Right lobe of liver (tissue), 6 donors: ENCODE measurements at regions not wholly inside any gene's neighbourhood (a gene's known extent, or its start where the extent isn't known, plus 50 kb on each side); places are given as distances from the start of the nearest gene placed in this dataset.

Experiments
- ATAC-seq, 4 donors: fragments of 200-7000 bp; cut with Tn5 transposase; one replicate each; pipeline ENCODE4 v1.9.1; 2020; ENCODE audit warnings: mild to moderate bottlenecking in 4 of 4, moderate library complexity in 4 of 4
- DNase-seq, 3 donors: peaks; one replicate each; pipeline ENCODE4 v3.0.0-alpha.2; 2020
- H3K27ac ChIP-seq, 3 donors: fragments of 200-600 bp; one replicate each; pipeline ENCODE4 v1.8.0; 2022
- H3K27me3 ChIP-seq, 2 donors: fragments of 200-600 bp; one replicate each; pipeline ENCODE4 v1.8.0; 2022
- H3K36me3 ChIP-seq, 4 donors: fragments of 200-600 bp; sonication (generic) in 1 of 4; one replicate each; pipeline versions ENCODE4 v1.5.1 to v1.8.0; 2017 to 2022; ENCODE audit warnings: control low read depth in 1 of 4
- H3K4me1 ChIP-seq, 4 donors: fragments of 200-600 bp; sonication (generic) in 1 of 4; one replicate each; pipeline versions ENCODE4 v1.5.1 to v1.8.0; 2017 to 2022; ENCODE audit warnings: control low read depth in 1 of 4
- H3K4me3 ChIP-seq, 3 donors: fragments of 200-600 bp; one replicate each; pipeline ENCODE4 v1.8.0; 2022
- H3K9me3 ChIP-seq, 4 donors: fragments of 200-600 bp; sonication (generic) in 1 of 4; one replicate each; pipeline versions ENCODE4 v1.5.1 to v1.8.0; 2017 to 2022; ENCODE audit warnings: control low read depth in 1 of 4
- POLR2A ChIP-seq: fragments of 450-650 bp; IDR thresholded peaks from one replicate; pipeline ENCODE4 v1.6.1; 2017; ENCODE audit warnings: antibody characterized with exemption, mild to moderate bottlenecking
- WGBS: methylation state at CpG from one replicate; pipeline ENCODE4 v1.1.6; 2018; ENCODE audit warnings: low coverage, low lambda C conversion rate; ENCODE audit not compliant: insufficient coverage; ENCODE audit errors: missing lambda C conversion rate; 5-methylcytosine and 5-hydroxymethylcytosine counted together
- intact Hi-C, 2 donors: fragments of 100-400 bp; cut with DNase I; formaldehyde crosslinking; loops; one replicate each; pipeline versions ENCODE4 v1.11.2 to v1.14.1; 2022
- TF ChIP-seq, protein P1 (sequence below), 4 donors: fragments of 200-600 bp in 3 of 4; fragments of 450-650 bp in 1 of 4; IDR thresholded peaks; one replicate each; pipeline versions ENCODE4 v1.5.1 to v1.8.0; 2016 to 2022; ENCODE audit warnings: antibody characterized with exemption in 4 of 4, mild to moderate bottlenecking in 2 of 4
- donor health status: DM: no; HTN: yes; CAD: no.
- donor health status: DM: no; HTN: no; CAD: no.
- donor health status: DM: no; HTN: no; CAD: no.
- donor health status: DM: no; HTN: yes; CAD: no.
- donor health status: DM: no; HTN: yes; CAD: no.

DNA sequence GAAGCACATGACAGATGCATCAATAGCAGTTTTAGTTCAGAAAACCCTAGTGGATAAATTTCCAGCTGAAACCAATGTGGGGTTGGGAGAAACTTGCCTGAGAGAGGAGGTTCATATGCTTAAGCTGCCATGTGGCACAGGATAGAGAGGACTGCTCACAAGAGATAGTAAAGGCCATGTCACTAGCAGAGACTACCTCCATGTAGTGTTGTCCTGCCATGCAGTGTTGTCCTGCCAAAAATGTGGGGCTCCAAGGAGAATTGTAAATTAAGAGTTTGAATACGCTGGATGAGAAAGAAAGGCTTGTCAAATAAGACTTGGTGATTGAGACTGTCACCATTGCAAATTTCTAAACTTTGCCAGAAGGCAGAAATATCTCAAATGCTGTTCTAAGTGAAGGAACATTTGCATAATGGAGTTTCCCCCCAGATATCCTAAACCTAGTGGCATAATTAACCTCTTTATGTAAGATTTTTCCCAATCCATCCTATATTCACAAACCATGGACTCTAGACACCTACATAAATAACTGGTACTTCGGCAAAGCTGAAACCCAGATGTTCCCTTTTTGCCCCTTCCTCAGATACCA lies 938.3 kb upstream of the ALCAM start:
- Histone ChIP-seq H3K9me3 (no peaks in the 10 kb centered on the region), H3K36me3 (no peaks in the 10 kb centered on the region), H3K4me1 (no peaks in the 10 kb centered on the region), H3K27me3 (no peaks in the 10 kb centered on the region), H3K4me3 (no peak overlapping the region), H3K27ac (no peak overlapping the region)
- WGBS = 43% methylated on average over 2 of the region's 2 CpGs
- intact Hi-C loops = no loop called here
- TF ChIP-seq, protein P1, sequence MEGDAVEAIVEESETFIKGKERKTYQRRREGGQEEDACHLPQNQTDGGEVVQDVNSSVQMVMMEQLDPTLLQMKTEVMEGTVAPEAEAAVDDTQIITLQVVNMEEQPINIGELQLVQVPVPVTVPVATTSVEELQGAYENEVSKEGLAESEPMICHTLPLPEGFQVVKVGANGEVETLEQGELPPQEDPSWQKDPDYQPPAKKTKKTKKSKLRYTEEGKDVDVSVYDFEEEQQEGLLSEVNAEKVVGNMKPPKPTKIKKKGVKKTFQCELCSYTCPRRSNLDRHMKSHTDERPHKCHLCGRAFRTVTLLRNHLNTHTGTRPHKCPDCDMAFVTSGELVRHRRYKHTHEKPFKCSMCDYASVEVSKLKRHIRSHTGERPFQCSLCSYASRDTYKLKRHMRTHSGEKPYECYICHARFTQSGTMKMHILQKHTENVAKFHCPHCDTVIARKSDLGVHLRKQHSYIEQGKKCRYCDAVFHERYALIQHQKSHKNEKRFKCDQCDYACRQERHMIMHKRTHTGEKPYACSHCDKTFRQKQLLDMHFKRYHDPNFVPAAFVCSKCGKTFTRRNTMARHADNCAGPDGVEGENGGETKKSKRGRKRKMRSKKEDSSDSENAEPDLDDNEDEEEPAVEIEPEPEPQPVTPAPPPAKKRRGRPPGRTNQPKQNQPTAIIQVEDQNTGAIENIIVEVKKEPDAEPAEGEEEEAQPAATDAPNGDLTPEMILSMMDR (IDR thresholded peaks at IDR 0.05) = no peak
- no peak for TF ChIP-seq POLR2A
- DNase-seq (no peak), ATAC-seq (no peak)

DNA sequence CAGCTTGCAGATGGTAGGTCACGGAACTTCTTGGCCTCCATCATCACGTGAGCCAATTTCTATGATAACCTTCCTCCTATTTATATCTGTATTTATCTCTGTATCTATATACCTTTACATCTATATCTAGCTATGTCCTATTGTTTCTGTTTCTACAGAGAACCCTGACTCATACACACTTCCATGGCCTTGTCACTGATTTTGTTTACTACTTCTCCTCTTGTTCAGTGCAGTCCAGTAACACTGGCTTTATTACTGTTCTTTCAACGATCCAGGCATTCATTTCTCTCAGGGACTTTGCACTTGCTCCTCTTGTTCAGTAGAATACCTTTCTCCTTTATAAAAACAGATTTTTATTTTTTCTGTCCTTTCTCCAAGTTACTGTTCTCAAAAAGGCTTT lies 937.0 kb upstream of the ALCAM start:
- H3K9me3 ChIP-seq = no peaks in the 10 kb centered on the region
- H3K4me3 ChIP-seq = no peak overlapping the region
- no peak for DNase-seq
- H3K36me3 ChIP-seq = no peaks in the 10 kb centered on the region
- no peak overlapping the region for H3K27ac ChIP-seq
- no peaks in the 10 kb centered on the region for H3K27me3 ChIP-seq
- no peaks in the 10 kb centered on the region for H3K4me1 ChIP-seq
- 63% methylated on average over 3 of the region's 3 CpGs for WGBS
- intact Hi-C loops = no loop called here
- no peak for ATAC-seq
- TF ChIP-seq POLR2A = no peak
- TF ChIP-seq, protein P1 (IDR thresholded peaks at IDR 0.05) = no peak

DNA sequence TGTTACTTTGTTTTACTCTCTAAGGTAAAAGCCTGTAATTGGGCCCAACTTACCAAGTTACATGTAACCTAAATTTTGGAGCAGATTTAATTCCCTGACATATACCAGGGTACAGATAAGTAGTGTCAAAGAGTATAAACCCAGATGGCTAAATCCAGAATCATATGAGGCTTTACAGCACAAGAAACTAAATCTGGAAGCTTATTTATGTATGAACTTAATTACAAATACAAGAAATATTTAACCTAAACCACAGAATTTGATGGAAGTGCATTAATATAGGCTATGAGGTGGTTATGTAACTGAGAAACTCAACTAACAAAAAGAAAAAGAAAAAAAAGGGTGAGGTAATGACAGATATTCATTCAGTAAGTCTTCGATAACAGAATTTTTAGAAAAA lies 930.2 kb upstream of the ALCAM start:
- H3K9me3 ChIP-seq = no peaks in the 10 kb centered on the region
- ATAC-seq (no peak), DNase-seq (no peak)
- no peaks in the 10 kb centered on the region for H3K27me3 ChIP-seq
- TF ChIP-seq POLR2A = no peak
- TF ChIP-seq, protein P1 (IDR thresholded peaks at IDR 0.05) = no peak
- WGBS = 90% methylated on average over 1 of the region's 1 CpG
- H3K4me3 ChIP-seq = no peak overlapping the region
- H3K4me1 ChIP-seq = no peaks in the 10 kb centered on the region
- H3K27ac ChIP-seq = no peak overlapping the region
- intact Hi-C loops = no loop called here
- no peaks in the 10 kb centered on the region for H3K36me3 ChIP-seq

DNA sequence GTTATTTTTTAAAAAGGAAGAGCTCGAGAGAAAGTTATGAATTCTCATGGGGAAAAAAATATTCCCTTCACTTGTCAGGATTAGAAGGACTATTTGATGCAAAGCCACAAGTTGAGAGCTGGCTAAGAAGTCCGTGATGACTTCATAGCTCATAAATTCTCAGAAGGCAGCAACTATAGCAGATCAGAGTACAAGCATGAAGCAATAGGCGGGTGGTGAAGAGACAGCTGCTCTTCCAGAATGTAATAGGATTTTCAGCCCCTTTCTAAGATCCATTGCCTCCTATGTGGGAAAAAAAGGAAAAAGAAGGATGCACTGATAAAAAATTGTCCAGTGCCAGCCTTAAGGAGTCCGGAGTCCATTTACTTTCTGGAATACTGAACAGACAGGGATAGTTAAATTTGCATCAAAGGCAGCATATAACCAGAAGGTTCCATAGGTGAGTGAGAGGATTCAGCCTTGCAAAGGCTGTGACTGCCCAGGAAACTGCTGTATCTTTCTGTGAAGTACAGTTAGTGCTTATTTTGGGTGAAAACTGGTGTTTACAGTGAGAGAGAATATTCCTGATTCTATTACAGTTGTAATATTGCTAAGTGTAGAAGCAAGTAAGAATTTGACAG lies 929.5 kb upstream of the ALCAM start:
- no peaks in the 10 kb centered on the region for H3K4me1 ChIP-seq
- TF ChIP-seq POLR2A = no peak
- TF ChIP-seq, protein P1 (IDR thresholded peaks at IDR 0.05) = no peak
- H3K27me3 ChIP-seq = no peaks in the 10 kb centered on the region
- DNase-seq = no peak
- intact Hi-C loops = no loop called here
- H3K27ac ChIP-seq = no peak overlapping the region
- H3K9me3 ChIP-seq = no peaks in the 10 kb centered on the region
- no peaks in the 10 kb centered on the region for H3K36me3 ChIP-seq
- no peak for ATAC-seq
- 28% methylated on average over 4 of the region's 4 CpGs for WGBS
- H3K4me3 ChIP-seq = no peak overlapping the region
